ENCODE measurements at regions not wholly inside any gene's neighbourhood (a gene's known extent, or its start where the extent isn't known, plus 50 kb on each side); places are given as distances from the start of the nearest gene placed in this dataset.
"Not testable (repeated sequence)": the region's sequence is repeated elsewhere in the genome, so short reads cannot be mapped to it uniquely, and the experiment has no call there.

- DNase-seq (ENCODE audit: low read depth, low spot score): no peak
These were observed 51.9 kb upstream of the NMUR2 start for GRCh38 chr5:152456815-152457443.

DNA sequence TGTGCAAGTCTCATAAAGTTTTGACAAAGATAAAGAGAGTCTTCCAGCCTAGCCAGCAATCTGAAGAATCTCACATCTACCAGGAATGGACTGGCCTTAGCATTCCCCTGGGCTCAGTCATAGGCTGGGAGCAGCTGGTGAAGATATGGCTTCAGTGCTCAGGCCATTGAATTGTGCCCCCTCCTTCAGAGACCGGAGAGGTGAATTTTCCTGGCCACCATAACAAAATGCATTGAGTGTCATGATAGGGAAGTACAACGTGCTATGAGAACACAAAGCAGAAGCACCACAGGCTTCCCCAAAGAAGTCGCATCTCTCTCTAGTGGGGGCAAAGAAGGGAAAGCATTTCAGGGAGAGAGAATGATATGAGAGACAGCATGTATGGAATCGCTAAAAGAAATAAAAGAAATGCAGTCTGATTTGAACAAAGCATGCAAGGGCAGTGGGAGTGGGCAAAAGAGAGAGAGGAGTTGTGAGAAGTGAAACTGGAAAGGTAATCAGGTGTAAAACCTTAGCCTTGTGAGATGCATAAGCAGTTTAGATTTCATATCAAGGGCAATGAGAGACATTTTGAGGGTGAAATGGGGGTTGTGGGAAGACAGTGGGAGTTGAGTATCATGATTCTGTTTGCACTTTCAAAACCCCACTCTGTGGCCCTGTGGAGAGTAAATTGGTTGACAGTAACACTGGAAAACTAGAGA is 57.1 kb upstream of the NMUR2 start:
- no peak for DNase-seq (ENCODE audit: low read depth, low spot score)

DNA sequence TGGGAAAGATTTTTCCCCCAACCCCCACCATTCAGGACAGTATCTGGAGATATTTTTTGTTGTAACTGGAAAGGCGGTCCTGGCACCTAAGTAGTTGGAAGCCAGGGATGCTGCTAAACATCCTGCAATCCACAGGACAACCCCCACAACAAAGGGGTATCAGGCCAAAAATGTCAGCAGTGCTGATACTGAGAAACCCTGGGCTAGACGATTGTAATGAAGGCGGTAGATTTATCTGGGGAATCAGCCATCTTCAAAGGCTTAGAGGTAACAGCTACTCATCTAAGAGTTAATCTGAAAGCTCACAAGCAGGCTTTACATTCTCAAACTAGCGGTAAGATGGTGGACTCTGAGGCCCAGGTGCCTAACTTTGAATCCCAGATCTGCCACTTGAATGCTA is 59.0 kb upstream of the NMUR2 start:
- no peak for DNase-seq (ENCODE audit: low read depth, low spot score)

- DNase-seq (ENCODE audit: low read depth, low spot score): no peak
These were observed 60.1 kb upstream of the NMUR2 start for GRCh38 chr5:152465140-152465539.

GRCh38 chr5:152466085-152466745 is 61.1 kb upstream of the NMUR2 start:
- no peak for DNase-seq (ENCODE audit: low read depth, low spot score)

- DNase-seq (ENCODE audit: low read depth, low spot score): no peak
These were observed 65.1 kb upstream of the NMUR2 start for GRCh38 chr5:152470167-152470566.

- DNase-seq (ENCODE audit: low read depth, low spot score): no peak
These were observed 67.0 kb upstream of the NMUR2 start for GRCh38 chr5:152472083-152472482.

DNA sequence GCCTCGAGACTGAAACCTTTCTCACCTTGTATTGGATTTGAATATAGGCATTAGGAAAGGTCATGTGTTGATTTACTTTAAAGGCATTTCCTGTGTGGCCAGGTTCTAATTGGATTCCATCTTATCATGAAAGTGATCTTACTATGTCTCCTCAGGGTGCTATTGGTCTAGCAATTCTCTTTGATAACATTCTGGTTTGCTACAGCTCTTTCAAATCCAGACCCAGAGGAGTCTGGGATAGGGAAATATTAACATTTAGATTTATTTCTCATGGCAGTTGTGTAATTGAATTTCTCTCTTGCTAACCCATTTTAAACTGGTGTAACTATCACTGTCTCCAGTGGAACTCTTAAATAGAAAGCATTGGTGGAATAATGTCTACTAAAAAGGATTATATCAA is 69.9 kb upstream of the NMUR2 start:
- DNase-seq (ENCODE audit: low read depth, low spot score): no peak

GRCh38 chr5:152477536-152477935 is 72.5 kb upstream of the NMUR2 start:
- no peak for DNase-seq (ENCODE audit: low read depth, low spot score)

DNA sequence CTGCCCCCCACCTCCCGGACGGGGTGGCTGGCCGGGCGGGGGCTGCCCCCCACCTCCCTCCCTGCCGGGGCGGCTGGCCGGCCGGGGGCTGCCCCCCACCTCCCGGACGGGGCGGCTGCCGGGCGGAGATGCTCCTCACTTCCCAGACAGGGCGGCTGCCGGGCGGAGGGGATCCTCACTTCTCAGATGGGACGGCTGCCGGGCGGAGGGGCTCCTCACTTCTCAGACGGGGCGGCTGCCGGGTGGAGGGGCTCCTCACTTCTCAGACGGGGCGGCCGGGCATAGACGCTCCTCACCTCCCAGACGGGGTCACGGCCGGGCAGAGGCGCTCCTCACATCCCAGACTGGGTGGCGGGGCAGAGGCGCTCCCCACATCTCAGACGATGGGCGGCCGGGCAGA is 74.8 kb upstream of the NMUR2 start:
- DNase-seq (ENCODE audit: low read depth, low spot score): not testable (repeated sequence)

DNA sequence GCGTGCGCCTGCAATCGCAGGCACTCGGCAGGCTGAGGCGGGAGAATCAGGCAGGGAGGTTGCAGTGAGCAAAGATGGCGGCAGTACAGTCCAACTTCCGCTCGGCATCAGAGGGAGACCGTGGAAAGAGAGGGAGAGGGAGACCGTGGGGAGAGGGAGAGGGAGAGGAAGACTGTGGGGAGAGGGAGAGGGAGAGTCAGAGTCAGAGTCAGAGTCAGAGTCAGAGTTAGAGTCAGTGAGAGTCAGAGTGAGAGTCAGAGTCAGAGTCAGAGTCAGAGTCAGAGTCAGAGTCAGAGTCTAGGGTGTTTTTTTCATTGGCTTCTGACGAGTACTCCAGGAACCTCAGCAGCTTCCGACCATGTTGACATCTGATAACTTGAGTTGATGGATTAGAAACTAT is 75.6 kb upstream of the NMUR2 start:
- DNase-seq (ENCODE audit: low read depth, low spot score): not testable (repeated sequence)

DNA sequence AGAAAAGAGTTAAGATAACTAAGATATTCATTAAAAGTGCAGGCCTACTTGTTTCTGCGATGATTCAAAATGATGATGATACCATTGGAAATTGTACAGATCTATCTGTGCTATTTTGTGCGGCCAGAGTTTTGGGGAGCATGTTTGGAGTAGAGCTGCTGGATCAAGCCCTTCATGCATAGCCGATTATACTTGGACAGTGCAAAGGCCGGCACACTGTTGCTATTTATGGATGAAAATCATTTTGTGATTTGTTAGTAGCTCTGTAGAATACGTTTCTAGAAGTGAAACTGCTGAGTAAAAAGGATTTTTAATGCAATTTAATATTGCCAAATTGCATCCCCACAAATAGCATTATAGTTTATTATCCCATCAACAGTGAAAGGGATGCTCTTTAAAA is 82.1 kb upstream of the NMUR2 start:
- no peak for DNase-seq (ENCODE audit: low read depth, low spot score)

DNA sequence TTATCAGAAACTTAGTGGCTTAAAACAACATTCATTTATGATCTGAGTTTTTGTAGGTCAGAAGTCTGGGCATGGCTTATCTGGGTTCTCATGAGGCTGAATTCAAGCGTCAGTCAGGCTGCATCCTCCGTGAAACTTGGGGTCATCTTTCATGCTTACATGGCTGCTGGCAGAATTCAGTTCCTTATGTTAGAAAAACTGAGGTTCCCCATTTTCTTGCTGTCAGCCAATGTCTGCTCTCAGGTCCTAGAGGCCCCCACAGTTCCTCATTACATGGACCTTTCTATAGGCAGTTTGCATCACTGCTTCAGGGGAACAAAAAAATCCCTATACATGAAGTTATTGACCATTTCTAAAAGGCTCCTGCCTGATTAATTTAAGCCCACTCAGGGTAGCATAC is 83.8 kb upstream of the NMUR2 start:
- DNase-seq (ENCODE audit: low read depth, low spot score): no peak

- no peak for DNase-seq (ENCODE audit: low read depth, low spot score)
These were observed 94.9 kb upstream of the NMUR2 start for GRCh38 chr5:152499814-152500535.

GRCh38 chr5:152501294-152501693 is 96.2 kb upstream of the NMUR2 start:
- no peak for DNase-seq (ENCODE audit: low read depth, low spot score)

GRCh38 chr5:152503206-152503605 is 98.1 kb upstream of the NMUR2 start:
- no peak for DNase-seq (ENCODE audit: low read depth, low spot score)

- peak; percentile 72 for DNase-seq (ENCODE audit: low read depth, low spot score)
These were observed 100.5 kb upstream of the NMUR2 start for GRCh38 chr5:152505442-152506042.

DNA sequence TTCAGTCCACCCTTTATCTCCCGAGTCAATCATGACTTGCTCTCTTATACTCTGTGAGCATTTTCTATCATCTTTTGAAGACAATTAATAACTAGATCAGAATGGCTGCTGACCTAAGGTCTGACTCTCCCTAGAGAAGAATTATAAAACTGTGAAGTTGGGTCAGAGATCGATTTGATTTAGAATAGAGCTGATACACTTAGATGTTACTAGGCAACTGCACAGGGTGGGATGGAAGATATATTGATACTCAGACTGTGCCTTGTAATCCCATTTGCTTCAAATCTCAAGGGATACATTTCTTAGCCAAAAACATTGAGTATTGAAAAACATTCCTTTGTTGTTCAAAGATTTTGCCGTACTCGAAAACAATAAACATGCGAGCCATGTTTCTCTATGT is 106.0 kb upstream of the NMUR2 start:
- DNase-seq (ENCODE audit: low read depth, low spot score): no peak

- DNase-seq (ENCODE audit: low read depth, low spot score): no peak
These were observed 106.6 kb upstream of the NMUR2 start for GRCh38 chr5:152511531-152512132.

DNA sequence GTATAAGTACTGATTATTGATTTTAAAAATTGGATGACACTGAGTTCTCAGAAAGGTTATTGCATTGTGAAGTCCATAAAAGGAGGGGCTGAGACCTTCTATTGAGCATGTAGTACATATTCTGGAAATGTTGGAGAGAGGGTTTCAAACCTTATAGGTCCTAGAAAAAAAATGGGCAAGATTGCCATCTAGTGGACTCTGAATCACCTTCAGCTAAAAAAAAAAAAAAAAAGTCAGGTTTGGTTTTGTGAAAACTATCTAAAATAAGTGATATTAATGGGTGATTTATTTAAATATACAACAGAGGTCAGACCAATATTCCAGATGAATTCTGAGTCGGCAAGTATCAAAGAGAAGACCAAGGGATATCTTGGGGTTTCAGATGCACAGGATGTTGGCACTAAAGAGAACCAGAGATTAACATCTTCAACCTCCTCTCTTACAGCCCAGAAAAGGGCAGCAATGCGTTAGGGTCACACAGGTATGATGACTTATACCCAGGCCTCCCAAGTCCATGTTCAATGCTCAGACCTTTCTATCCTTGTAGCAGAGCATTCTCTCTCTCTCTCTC is 109.8 kb upstream of the NMUR2 start:
- DNase-seq (ENCODE audit: low read depth, low spot score): peak; percentile 42

DNA sequence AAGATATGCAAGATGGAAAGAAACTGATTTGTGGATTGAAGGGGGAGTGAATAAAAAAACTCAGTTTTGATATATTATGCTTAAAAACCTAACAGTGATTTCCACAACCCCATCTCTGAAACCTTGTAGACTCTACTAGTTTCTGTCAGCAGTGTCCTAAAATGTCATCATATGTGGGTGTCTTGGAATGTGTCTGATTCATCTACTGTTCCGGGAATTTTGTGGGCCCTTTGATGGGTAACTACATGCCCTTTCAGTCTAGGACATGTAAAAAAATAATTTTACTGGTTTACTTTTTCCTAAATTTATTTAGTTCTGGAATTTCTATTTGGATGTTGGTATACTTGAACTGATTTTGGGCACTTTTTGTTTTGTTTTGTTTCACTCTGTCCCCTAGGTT is 118.9 kb upstream of the NMUR2 start:
- DNase-seq (ENCODE audit: low read depth, low spot score): no peak

All from astrocyte of the hippocampus (primary cell).